ENCODE measurements at regions not wholly inside any gene's neighbourhood (a gene's known extent, or its start where the extent isn't known, plus 50 kb on each side); places are given as distances from the start of the nearest gene placed in this dataset.

GRCh38 chr2:7953195-7953594, 728.7 kb upstream of the ID2 start:
- H3K4me2 ChIP-seq (ENCODE audit: low read length), result no peak overlapping the region
- RAD21 ChIA-PET (ENCODE audit: low non-redundant PET in 1 of 2, low total read pairs in 2 of 2, uncharacterized antibody in 2 of 2, unreplicated experiment in 2 of 2), result no interaction called here
- no peaks in the 10 kb centered on the region for H3K79me2 ChIP-seq (ENCODE audit: insufficient read depth, low read length)
- H3K4me1 ChIP-seq (ENCODE audit: control insufficient read depth in 1 of 2, insufficient read depth in 2 of 2, low read length in 2 of 2), result no peaks in the 10 kb centered on the region
- no TSS peak for BruUV-seq (replicated peaks)
- no peak overlapping the region for H3K27ac ChIP-seq (ENCODE audit: low read depth, low read length)
- TF ChIP-seq, protein P1, sequence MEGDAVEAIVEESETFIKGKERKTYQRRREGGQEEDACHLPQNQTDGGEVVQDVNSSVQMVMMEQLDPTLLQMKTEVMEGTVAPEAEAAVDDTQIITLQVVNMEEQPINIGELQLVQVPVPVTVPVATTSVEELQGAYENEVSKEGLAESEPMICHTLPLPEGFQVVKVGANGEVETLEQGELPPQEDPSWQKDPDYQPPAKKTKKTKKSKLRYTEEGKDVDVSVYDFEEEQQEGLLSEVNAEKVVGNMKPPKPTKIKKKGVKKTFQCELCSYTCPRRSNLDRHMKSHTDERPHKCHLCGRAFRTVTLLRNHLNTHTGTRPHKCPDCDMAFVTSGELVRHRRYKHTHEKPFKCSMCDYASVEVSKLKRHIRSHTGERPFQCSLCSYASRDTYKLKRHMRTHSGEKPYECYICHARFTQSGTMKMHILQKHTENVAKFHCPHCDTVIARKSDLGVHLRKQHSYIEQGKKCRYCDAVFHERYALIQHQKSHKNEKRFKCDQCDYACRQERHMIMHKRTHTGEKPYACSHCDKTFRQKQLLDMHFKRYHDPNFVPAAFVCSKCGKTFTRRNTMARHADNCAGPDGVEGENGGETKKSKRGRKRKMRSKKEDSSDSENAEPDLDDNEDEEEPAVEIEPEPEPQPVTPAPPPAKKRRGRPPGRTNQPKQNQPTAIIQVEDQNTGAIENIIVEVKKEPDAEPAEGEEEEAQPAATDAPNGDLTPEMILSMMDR (IDR thresholded peaks at IDR 0.05 in 2 of 3, conservative IDR thresholded peaks at IDR 0.05 in 1 of 3; ENCODE audit: borderline replicate concordance in 1 of 3, insufficient read depth in 1 of 3, low read depth in 2 of 3, low read length in 2 of 3), result no peak
- no peak for TF ChIP-seq EGR1 (IDR thresholded peaks at IDR 0.05; ENCODE audit: low read depth)
- TF ChIP-seq JUND (IDR thresholded peaks at IDR 0.05), result no peak
- no peak for TF ChIP-seq TCF7L2 (IDR thresholded peaks at IDR 0.05; ENCODE audit: borderline replicate concordance, extremely low read depth, insufficient read depth, insufficient read length)
- no peak for TF ChIP-seq FOSL1 (IDR thresholded peaks at IDR 0.05; ENCODE audit: low read depth)
- TF ChIP-seq, protein P2, sequence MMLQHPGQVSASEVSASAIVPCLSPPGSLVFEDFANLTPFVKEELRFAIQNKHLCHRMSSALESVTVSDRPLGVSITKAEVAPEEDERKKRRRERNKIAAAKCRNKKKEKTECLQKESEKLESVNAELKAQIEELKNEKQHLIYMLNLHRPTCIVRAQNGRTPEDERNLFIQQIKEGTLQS (IDR thresholded peaks at IDR 0.05), result no peak
- H3K9ac ChIP-seq (ENCODE audit: low read length), result no peak overlapping the region
- ATAC-seq, result no peak
- no peaks in the 10 kb centered on the region for H3K36me3 ChIP-seq (ENCODE audit: control insufficient read depth in 1 of 2, insufficient read depth in 2 of 2, low read length in 2 of 2)
- H3K27me3 ChIP-seq (ENCODE audit: insufficient read depth, low read length), result peaks cover 45% of the 10 kb centered on the region; the same call in 1 of the 2 replicates
- no peaks in the 10 kb centered on the region for H3K9me3 ChIP-seq (ENCODE audit: control insufficient read depth in 1 of 2, insufficient read depth in 1 of 2, low read depth in 1 of 2, low read length in 2 of 2)
- CTCF ChIA-PET, result no interaction called here
- no peak overlapping the region for H3K4me3 ChIP-seq (replicated peaks in 1 of 2; ENCODE audit: low read depth in 1 of 2, low read length in 2 of 2)
- no peak for DNase-seq (ENCODE audit: low read depth, low spot score)
- H2AFZ ChIP-seq (ENCODE audit: low read depth, low read length, poor library complexity, severe bottlenecking), result no peak overlapping the region
- POLR2A ChIA-PET, result no interaction called here
- H4K20me1 ChIP-seq (ENCODE audit: insufficient read depth), result no peaks in the 10 kb centered on the region
- intact Hi-C loops (cut with micrococcal nuclease), result no loop called here
- no peaks in the 10 kb centered on the region for H3K9me2 ChIP-seq (ENCODE audit: insufficient read depth)

DNA sequence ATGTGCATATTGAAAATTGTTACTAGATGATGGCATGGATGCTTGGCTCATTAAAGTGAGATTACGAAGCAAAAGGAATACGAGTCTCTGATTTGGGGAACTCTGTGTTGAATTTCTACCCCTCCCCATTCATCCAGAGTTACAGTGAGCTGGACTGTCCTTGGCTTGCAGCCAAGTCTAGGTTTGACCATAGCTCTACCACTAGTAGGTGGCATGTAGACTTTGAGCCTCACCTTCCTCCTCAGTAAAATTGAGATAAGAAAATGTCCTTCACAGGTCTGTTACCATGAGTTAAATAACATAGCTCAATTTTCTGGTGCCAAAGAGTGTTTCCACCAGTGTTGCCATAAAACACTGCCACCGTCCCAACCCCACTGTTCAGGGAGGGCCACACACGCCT, 727.6 kb upstream of the ID2 start:
- Histone ChIP-seq H3K79me2 (ENCODE audit: insufficient read depth, low read length) (no peaks in the 10 kb centered on the region), H3K27me3 (ENCODE audit: insufficient read depth, low read length) (peaks cover 35% of the 10 kb centered on the region; the same call in 1 of the 2 replicates), H3K36me3 (ENCODE audit: control insufficient read depth in 1 of 2, insufficient read depth in 2 of 2, low read length in 2 of 2) (no peaks in the 10 kb centered on the region), H3K9me2 (ENCODE audit: insufficient read depth) (no peaks in the 10 kb centered on the region), H4K20me1 (ENCODE audit: insufficient read depth) (no peaks in the 10 kb centered on the region), H2AFZ (ENCODE audit: low read depth, low read length, poor library complexity, severe bottlenecking) (no peak overlapping the region), H3K9ac (ENCODE audit: low read length) (no peak overlapping the region), H3K9me3 (ENCODE audit: control insufficient read depth in 1 of 2, insufficient read depth in 1 of 2, low read depth in 1 of 2, low read length in 2 of 2) (no peaks in the 10 kb centered on the region), H3K4me2 (ENCODE audit: low read length) (no peak overlapping the region), H3K4me1 (ENCODE audit: control insufficient read depth in 1 of 2, insufficient read depth in 2 of 2, low read length in 2 of 2) (no peaks in the 10 kb centered on the region), H3K4me3 (replicated peaks in 1 of 2; ENCODE audit: low read depth in 1 of 2, low read length in 2 of 2) (no peak overlapping the region), H3K27ac (ENCODE audit: low read depth, low read length) (no peak overlapping the region)
- DNase-seq (ENCODE audit: low read depth, low spot score) (no peak), ATAC-seq (no peak)
- BruUV-seq (replicated peaks), result no TSS peak
- no peak for TF ChIP-seq ZFX (IDR thresholded peaks at IDR 0.05)
- no peak for TF ChIP-seq SIN3A (IDR thresholded peaks at IDR 0.05; ENCODE audit: low read depth)
- no peak for TF ChIP-seq FOSL1 (IDR thresholded peaks at IDR 0.05; ENCODE audit: low read depth)
- no peak for TF ChIP-seq EZH2phosphoT487 (IDR thresholded peaks at IDR 0.05; ENCODE audit: borderline replicate concordance)
- no peak for TF ChIP-seq ZNF274 (IDR thresholded peaks at IDR 0.05; ENCODE audit: low read depth, low read length)
- TF ChIP-seq JUND (IDR thresholded peaks at IDR 0.05), result no peak
- TF ChIP-seq, protein P3, sequence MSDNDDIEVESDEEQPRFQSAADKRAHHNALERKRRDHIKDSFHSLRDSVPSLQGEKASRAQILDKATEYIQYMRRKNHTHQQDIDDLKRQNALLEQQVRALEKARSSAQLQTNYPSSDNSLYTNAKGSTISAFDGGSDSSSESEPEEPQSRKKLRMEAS (IDR thresholded peaks at IDR 0.05), result no peak
- TF ChIP-seq ELF1 (IDR thresholded peaks at IDR 0.05; ENCODE audit: borderline replicate concordance, low read depth), result no peak
- ChIA-PET POLR2A (no interaction called here), RAD21 (ENCODE audit: low non-redundant PET in 1 of 2, low total read pairs in 2 of 2, uncharacterized antibody in 2 of 2, unreplicated experiment in 2 of 2) (no interaction called here), CTCF (no interaction called here)
- intact Hi-C loops (cut with micrococcal nuclease), result no loop called here
